ENCODE measurements at regions not wholly inside any gene's neighbourhood (a gene's known extent, or its start where the extent isn't known, plus 50 kb on each side); places are given as distances from the start of the nearest gene placed in this dataset.

- DNase-seq (ENCODE audit: low read depth) = no peak
- H3K4me3 ChIP-seq (ENCODE audit: low read depth, low read length) = no peak overlapping the region
- TF ChIP-seq CTCF (IDR thresholded peaks at IDR 0.05; ENCODE audit: low read depth, low read length, missing control alignments) = no peak
These were observed 98.8 kb upstream of the NR4A3 start for GRCh38 chr9:99722877-99723276.

- TF ChIP-seq CTCF (IDR thresholded peaks at IDR 0.05; ENCODE audit: low read depth, low read length, missing control alignments) = no peak
- no peak for DNase-seq (ENCODE audit: low read depth)
- no peak overlapping the region for H3K4me3 ChIP-seq (ENCODE audit: low read depth, low read length)
These were observed 97.0 kb upstream of the NR4A3 start for GRCh38 chr9:99724640-99725039.

GRCh38 chr9:99725852-99726251 is 95.8 kb upstream of the NR4A3 start:
- DNase-seq (ENCODE audit: low read depth) = no peak
- no peak for TF ChIP-seq CTCF (IDR thresholded peaks at IDR 0.05; ENCODE audit: low read depth, low read length, missing control alignments)
- H3K4me3 ChIP-seq (ENCODE audit: low read depth, low read length) = no peak overlapping the region

GRCh38 chr9:99726758-99727157 is 94.9 kb upstream of the NR4A3 start:
- TF ChIP-seq CTCF (IDR thresholded peaks at IDR 0.05; ENCODE audit: low read depth, low read length, missing control alignments) = no peak
- DNase-seq (ENCODE audit: low read depth) = no peak
- no peak overlapping the region for H3K4me3 ChIP-seq (ENCODE audit: low read depth, low read length)

GRCh38 chr9:99730062-99730461 is 91.6 kb upstream of the NR4A3 start:
- no peak for DNase-seq (ENCODE audit: low read depth)
- TF ChIP-seq CTCF (IDR thresholded peaks at IDR 0.05; ENCODE audit: low read depth, low read length, missing control alignments) = no peak
- H3K4me3 ChIP-seq (ENCODE audit: low read depth, low read length) = no peak overlapping the region

GRCh38 chr9:99731950-99732349 is 89.7 kb upstream of the NR4A3 start:
- no peak for TF ChIP-seq CTCF (IDR thresholded peaks at IDR 0.05; ENCODE audit: low read depth, low read length, missing control alignments)
- H3K4me3 ChIP-seq (ENCODE audit: low read depth, low read length) = no peak overlapping the region
- DNase-seq (ENCODE audit: low read depth) = no peak

GRCh38 chr9:99732715-99733114 is 89.0 kb upstream of the NR4A3 start:
- H3K4me3 ChIP-seq (ENCODE audit: low read depth, low read length) = no peak overlapping the region
- TF ChIP-seq CTCF (IDR thresholded peaks at IDR 0.05; ENCODE audit: low read depth, low read length, missing control alignments) = no peak
- DNase-seq (ENCODE audit: low read depth) = no peak
